ENCODE measurements at regions not wholly inside any gene's neighbourhood (a gene's known extent, or its start where the extent isn't known, plus 50 kb on each side); places are given as distances from the start of the nearest gene placed in this dataset.
A peak's percentile ranks its signal among the peaks of the same experiment; 100 is the strongest.

GRCh38 chr12:77153706-77154105 lies 88.3 kb upstream of the E2F7 start:
- ATAC-seq (ENCODE audit: insufficient number of reproducible peaks, low FRiP score, low read depth) (no peak), DNase-seq (ENCODE audit: low spot score) (no peak)
- H3K27ac ChIP-seq = no peak overlapping the region
- no peak for TF ChIP-seq CTCF (IDR thresholded peaks at IDR 0.05)
- no peaks in the 10 kb centered on the region for H3K27me3 ChIP-seq (replicated peaks; ENCODE audit: insufficient read depth)
- no peak overlapping the region for H3K4me3 ChIP-seq
- no peaks in the 10 kb centered on the region for H3K36me3 ChIP-seq
- H3K4me1 ChIP-seq (ENCODE audit: control insufficient read depth in 1 of 2, low read depth in 2 of 2) = no peaks in the 10 kb centered on the region
- H3K9me3 ChIP-seq = no peaks in the 10 kb centered on the region

GRCh38 chr12:77152623-77153193 lies 87.3 kb upstream of the E2F7 start:
- DNase-seq (ENCODE audit: low spot score) (no peak), ATAC-seq (ENCODE audit: insufficient number of reproducible peaks, low FRiP score, low read depth) (no peak)
- H3K27me3 ChIP-seq (replicated peaks; ENCODE audit: insufficient read depth) = no peaks in the 10 kb centered on the region
- no peaks in the 10 kb centered on the region for H3K4me1 ChIP-seq (ENCODE audit: control insufficient read depth in 1 of 2, low read depth in 2 of 2)
- no peak overlapping the region for H3K4me3 ChIP-seq
- no peaks in the 10 kb centered on the region for H3K36me3 ChIP-seq
- H3K27ac ChIP-seq = no peak overlapping the region
- H3K9me3 ChIP-seq = no peaks in the 10 kb centered on the region
- TF ChIP-seq CTCF (IDR thresholded peaks at IDR 0.05) = peak; percentile 36

- ATAC-seq (ENCODE audit: insufficient number of reproducible peaks, low FRiP score, low read depth) = no peak
- no peak for DNase-seq (ENCODE audit: low spot score)
- Histone ChIP-seq H3K36me3 (no peaks in the 10 kb centered on the region), H3K27me3 (replicated peaks; ENCODE audit: insufficient read depth) (no peaks in the 10 kb centered on the region), H3K9me3 (no peaks in the 10 kb centered on the region), H3K4me1 (ENCODE audit: control insufficient read depth in 1 of 2, low read depth in 2 of 2) (no peaks in the 10 kb centered on the region), H3K4me3 (no peak overlapping the region), H3K27ac (no peak overlapping the region)
- TF ChIP-seq CTCF (IDR thresholded peaks at IDR 0.05) = no peak
Observed at GRCh38 chr12:77151030-77151429, 85.7 kb upstream of the E2F7 start.

GRCh38 chr12:77133566-77133965 lies 68.2 kb upstream of the E2F7 start:
- Histone ChIP-seq H3K4me1 (ENCODE audit: control insufficient read depth in 1 of 2, low read depth in 2 of 2) (no peaks in the 10 kb centered on the region), H3K36me3 (no peaks in the 10 kb centered on the region), H3K9me3 (no peaks in the 10 kb centered on the region), H3K27ac (no peak overlapping the region), H3K4me3 (no peak overlapping the region), H3K27me3 (replicated peaks; ENCODE audit: insufficient read depth) (no peaks in the 10 kb centered on the region)
- DNase-seq (ENCODE audit: low spot score) = no peak
- no peak for TF ChIP-seq CTCF (IDR thresholded peaks at IDR 0.05)
- no peak for ATAC-seq (ENCODE audit: insufficient number of reproducible peaks, low FRiP score, low read depth)

DNA sequence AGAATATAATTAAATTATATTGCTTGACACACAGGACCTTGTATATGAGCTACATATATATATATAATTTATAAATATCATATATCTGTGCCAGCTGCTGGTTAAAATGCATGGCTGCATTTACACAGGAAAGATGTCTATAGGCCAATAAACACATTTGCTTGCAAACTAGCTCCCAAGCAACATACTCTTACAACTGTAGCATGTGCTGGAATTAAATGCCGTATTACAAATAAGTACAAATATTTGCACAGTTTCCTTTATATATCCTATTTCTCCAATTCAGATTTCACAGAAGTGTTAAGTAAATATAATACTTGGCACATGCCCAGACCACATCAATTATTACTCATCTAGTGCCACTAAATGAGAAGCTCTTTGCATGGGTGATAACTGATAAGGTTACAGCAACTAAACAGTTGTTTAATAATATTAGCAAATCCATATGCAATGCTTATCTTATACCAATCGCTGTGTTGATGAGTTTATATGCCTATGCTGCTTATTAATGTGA lies 66.7 kb upstream of the E2F7 start:
- no peaks in the 10 kb centered on the region for H3K9me3 ChIP-seq
- no peak for TF ChIP-seq CTCF (IDR thresholded peaks at IDR 0.05)
- no peak for DNase-seq (ENCODE audit: low spot score)
- H3K27me3 ChIP-seq (replicated peaks; ENCODE audit: insufficient read depth) = no peaks in the 10 kb centered on the region
- no peak overlapping the region for H3K27ac ChIP-seq
- no peaks in the 10 kb centered on the region for H3K36me3 ChIP-seq
- no peak for ATAC-seq (ENCODE audit: insufficient number of reproducible peaks, low FRiP score, low read depth)
- no peaks in the 10 kb centered on the region for H3K4me1 ChIP-seq (ENCODE audit: control insufficient read depth in 1 of 2, low read depth in 2 of 2)
- no peak overlapping the region for H3K4me3 ChIP-seq
